ENCODE measurements at regions not wholly inside any gene's neighbourhood (a gene's known extent, or its start where the extent isn't known, plus 50 kb on each side); places are given as distances from the start of the nearest gene placed in this dataset.

DNA sequence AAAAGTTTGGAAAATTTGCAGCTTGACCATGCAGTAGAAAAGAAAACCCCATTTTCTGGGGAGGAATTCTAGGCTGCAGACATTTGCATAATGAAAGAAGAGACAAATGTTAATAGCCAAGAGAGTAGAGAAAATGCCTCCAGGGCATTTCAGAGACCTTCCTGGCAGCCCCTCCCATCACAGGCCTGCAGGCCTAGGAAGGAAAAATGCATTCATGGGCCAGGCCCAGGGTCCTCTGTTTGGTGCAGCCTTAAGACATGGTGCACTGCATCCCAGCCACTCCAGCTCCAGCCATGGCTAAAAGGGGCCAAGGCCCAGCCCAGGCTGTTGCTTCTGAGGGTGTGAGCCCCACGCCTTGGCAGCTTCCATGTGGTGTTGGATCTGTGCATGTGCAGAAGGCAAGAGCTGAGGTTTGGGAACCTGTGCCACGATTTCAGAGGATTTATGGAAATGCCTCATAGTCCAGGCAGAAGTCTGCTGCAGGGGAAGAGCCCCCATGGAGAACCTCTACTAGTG, 75.0 kb upstream of the OR13F1 start:
- TF ChIP-seq, protein P1, sequence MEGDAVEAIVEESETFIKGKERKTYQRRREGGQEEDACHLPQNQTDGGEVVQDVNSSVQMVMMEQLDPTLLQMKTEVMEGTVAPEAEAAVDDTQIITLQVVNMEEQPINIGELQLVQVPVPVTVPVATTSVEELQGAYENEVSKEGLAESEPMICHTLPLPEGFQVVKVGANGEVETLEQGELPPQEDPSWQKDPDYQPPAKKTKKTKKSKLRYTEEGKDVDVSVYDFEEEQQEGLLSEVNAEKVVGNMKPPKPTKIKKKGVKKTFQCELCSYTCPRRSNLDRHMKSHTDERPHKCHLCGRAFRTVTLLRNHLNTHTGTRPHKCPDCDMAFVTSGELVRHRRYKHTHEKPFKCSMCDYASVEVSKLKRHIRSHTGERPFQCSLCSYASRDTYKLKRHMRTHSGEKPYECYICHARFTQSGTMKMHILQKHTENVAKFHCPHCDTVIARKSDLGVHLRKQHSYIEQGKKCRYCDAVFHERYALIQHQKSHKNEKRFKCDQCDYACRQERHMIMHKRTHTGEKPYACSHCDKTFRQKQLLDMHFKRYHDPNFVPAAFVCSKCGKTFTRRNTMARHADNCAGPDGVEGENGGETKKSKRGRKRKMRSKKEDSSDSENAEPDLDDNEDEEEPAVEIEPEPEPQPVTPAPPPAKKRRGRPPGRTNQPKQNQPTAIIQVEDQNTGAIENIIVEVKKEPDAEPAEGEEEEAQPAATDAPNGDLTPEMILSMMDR (conservative IDR thresholded peaks at IDR 0.05; ENCODE audit: low read depth, low read length), result no peak
- DNase-seq (ENCODE audit: low read depth), result no peak

DNA sequence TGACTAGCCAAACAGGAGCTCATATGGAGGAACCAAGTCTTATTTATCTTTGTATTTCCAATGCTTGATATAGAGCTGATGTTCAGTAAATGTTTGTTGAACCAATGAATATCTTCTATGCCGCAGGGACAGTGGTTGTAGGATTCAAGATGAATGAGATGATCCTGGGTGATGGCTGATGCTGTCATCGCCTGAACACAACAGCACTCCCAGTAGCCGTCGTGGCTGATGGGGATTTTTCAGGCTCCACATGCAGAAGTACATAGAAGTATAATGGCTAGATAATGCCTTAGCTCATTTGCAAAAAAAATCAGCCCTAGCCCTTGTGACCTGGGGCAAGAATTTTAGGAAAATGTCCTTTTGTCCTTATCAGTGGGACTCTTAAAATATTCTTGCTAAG, 69.0 kb upstream of the OR13F1 start:
- no peak overlapping the region for H3K4me3 ChIP-seq (ENCODE audit: low read depth, low read length)
- no peak for DNase-seq (ENCODE audit: low read depth)
- TF ChIP-seq, protein P1 (conservative IDR thresholded peaks at IDR 0.05; ENCODE audit: low read depth, low read length), result no peak

More for the DNA sequence above, 75.0 kb upstream of the OR13F1 start:
- H3K4me3 ChIP-seq (ENCODE audit: low read depth, low read length), result no peak overlapping the region

DNA sequence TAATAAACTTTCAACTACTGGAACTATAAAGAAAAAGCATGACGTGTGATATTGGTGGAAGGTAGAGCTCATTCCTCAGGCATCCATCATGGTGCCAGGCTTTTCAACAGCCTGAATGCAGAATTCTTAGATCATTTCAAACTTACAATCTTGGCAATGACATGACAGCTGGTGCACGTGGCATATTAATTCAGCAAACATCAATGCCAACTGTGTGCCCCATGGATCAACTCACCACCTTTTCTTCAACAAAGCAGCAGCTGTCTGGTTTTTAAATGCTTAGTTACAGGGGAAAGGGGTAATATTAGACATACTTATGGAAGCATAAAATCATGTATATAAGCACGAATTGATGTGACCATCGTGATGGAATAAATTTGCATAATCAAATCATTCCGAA, 56.0 kb upstream of the OR13F1 start:
- TF ChIP-seq, protein P1 (conservative IDR thresholded peaks at IDR 0.05; ENCODE audit: low read depth, low read length), result no peak
- H3K4me3 ChIP-seq (ENCODE audit: low read depth, low read length), result no peak overlapping the region
- no peak for DNase-seq (ENCODE audit: low read depth)
